ENCODE measurements at regions not wholly inside any gene's neighbourhood (a gene's known extent, or its start where the extent isn't known, plus 50 kb on each side); places are given as distances from the start of the nearest gene placed in this dataset.

DNA sequence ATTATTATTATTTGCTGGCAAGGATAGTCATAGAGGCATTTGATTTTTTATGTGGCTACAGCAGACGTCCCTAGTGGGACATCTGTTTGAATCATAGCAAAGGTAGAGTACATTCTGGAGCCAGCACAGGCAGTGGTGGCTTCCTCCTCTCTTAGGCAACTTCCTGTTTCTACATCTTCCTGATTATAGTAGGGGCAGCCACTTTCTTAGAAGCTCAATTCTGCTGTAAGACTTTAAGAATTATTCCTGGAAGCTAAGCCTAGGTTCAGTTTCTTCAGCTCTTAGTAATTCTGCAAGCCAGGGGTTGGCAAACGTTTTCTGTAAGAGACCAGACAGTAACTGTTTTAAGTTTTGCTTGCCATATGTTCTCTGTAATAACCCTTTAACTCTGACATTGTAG lies 129.3 kb upstream of the TENM4 start:
- Histone ChIP-seq H3K27ac (ENCODE audit: insufficient read depth, low read length) (no peak overlapping the region), H2AFZ (replicated peaks; ENCODE audit: low read length, poor library complexity) (no peak overlapping the region), H3K9ac (ENCODE audit: low read depth, low read length) (no peak overlapping the region), H3K9me3 (ENCODE audit: control insufficient read depth, insufficient read depth, low read length) (no peaks in the 10 kb centered on the region), H2AK9ac (replicated peaks; ENCODE audit: low read depth, low read length, poor library complexity) (no peak overlapping the region), H3K4ac (ENCODE audit: low read depth, low read length) (no peak overlapping the region), H3K27me3 (ENCODE audit: control insufficient read depth, insufficient read depth, low read length) (no peaks in the 10 kb centered on the region), H3K79me1 (ENCODE audit: low read depth in 1 of 2, low read length in 2 of 2) (no peaks in the 10 kb centered on the region), H2BK120ac (ENCODE audit: low read depth, low read length) (no peak overlapping the region), H4K5ac (ENCODE audit: low read depth, low read length) (no peak overlapping the region), H2BK20ac (ENCODE audit: low read depth, low read length) (no peak overlapping the region), H4K91ac (ENCODE audit: insufficient read depth, low read depth, low read length) (no peak overlapping the region), H3K9me1 (ENCODE audit: insufficient read depth, low read length) (no peaks in the 10 kb centered on the region), H4K8ac (ENCODE audit: low read depth in 2 of 2, low read length in 2 of 2) (no peak overlapping the region), H3K56ac (ENCODE audit: extremely low read depth, insufficient read depth, low read length) (no peak overlapping the region), H3K23ac (ENCODE audit: low read depth, low read length) (no peak overlapping the region), H3K36me3 (ENCODE audit: control insufficient read depth, insufficient read depth, low read length) (no peaks in the 10 kb centered on the region), H2BK15ac (ENCODE audit: low read depth, low read length) (no peak overlapping the region), H4K20me1 (ENCODE audit: insufficient read depth, low read length) (no peaks in the 10 kb centered on the region), H3K18ac (ENCODE audit: low read depth, low read length) (no peak overlapping the region), H2AK5ac (ENCODE audit: low read depth, low read length) (no peak overlapping the region), H3K4me3 (ENCODE audit: insufficient read depth, low read depth, low read length) (no peak overlapping the region), H3K4me1 (ENCODE audit: control insufficient read depth, insufficient read depth, low read length) (no peaks in the 10 kb centered on the region), H3K14ac (replicated peaks; ENCODE audit: low read depth, low read length) (no peak overlapping the region), H3K4me2 (ENCODE audit: low read depth, low read length) (no peak overlapping the region), H2BK5ac (ENCODE audit: low read depth, low read length, poor library complexity, severe bottlenecking) (no peak overlapping the region)
- intact Hi-C loops (cut with micrococcal nuclease) (no loop called here), dilution Hi-C loops (cut with HindIII; ENCODE audit: low sequenced_read_pairs, unreplicated experiment) (no loop called here), in situ Hi-C loops (cut with MboI; ENCODE audit: low sequenced_read_pairs) (no loop called here)
- ChIA-PET CTCF (no interaction called here), POLR2A (ENCODE audit: unreplicated experiment) (no interaction called here)
- no peak for DNase-seq
- TF ChIP-seq MAZ (IDR thresholded peaks at IDR 0.05; ENCODE audit: borderline replicate concordance, low read depth, low read length) (no peak), RAD21 (IDR thresholded peaks at IDR 0.05; ENCODE audit: low read length) (no peak), MXI1 (IDR thresholded peaks at IDR 0.05; ENCODE audit: borderline replicate concordance, low read depth, low read length) (no peak), RCOR1 (IDR thresholded peaks at IDR 0.05; ENCODE audit: insufficient replicate concordance, low read length) (no peak), NFE2L2 (IDR thresholded peaks at IDR 0.05; ENCODE audit: low read depth, low read length) (no peak), RFX5 (IDR thresholded peaks at IDR 0.05; ENCODE audit: low read depth, low read length) (no peak), MAFK (IDR thresholded peaks at IDR 0.05; ENCODE audit: low read depth, low read length) (no peak), SMC3 (IDR thresholded peaks at IDR 0.05; ENCODE audit: low read depth, low read length) (no peak), BHLHE40 (IDR thresholded peaks at IDR 0.05; ENCODE audit: low read depth, low read length) (no peak), CHD1 (IDR thresholded peaks at IDR 0.05; ENCODE audit: low read depth, low read length) (no peak), CEBPB (IDR thresholded peaks at IDR 0.05; ENCODE audit: low read depth, low read length) (no peak), FOS (IDR thresholded peaks at IDR 0.05; ENCODE audit: low read depth, low read length) (no peak), POLR2A (IDR thresholded peaks at IDR 0.05; ENCODE audit: low read depth, low read length) (no peak)
- TF ChIP-seq, protein P1, sequence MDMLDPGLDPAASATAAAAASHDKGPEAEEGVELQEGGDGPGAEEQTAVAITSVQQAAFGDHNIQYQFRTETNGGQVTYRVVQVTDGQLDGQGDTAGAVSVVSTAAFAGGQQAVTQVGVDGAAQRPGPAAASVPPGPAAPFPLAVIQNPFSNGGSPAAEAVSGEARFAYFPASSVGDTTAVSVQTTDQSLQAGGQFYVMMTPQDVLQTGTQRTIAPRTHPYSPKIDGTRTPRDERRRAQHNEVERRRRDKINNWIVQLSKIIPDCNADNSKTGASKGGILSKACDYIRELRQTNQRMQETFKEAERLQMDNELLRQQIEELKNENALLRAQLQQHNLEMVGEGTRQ (IDR thresholded peaks at IDR 0.05; ENCODE audit: low read depth, low read length), result no peak
- TF ChIP-seq, protein P2, sequence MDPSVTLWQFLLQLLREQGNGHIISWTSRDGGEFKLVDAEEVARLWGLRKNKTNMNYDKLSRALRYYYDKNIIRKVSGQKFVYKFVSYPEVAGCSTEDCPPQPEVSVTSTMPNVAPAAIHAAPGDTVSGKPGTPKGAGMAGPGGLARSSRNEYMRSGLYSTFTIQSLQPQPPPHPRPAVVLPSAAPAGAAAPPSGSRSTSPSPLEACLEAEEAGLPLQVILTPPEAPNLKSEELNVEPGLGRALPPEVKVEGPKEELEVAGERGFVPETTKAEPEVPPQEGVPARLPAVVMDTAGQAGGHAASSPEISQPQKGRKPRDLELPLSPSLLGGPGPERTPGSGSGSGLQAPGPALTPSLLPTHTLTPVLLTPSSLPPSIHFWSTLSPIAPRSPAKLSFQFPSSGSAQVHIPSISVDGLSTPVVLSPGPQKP (IDR thresholded peaks at IDR 0.05; ENCODE audit: borderline replicate concordance, low read depth, low read length), result no peak
- TF ChIP-seq, protein P3, sequence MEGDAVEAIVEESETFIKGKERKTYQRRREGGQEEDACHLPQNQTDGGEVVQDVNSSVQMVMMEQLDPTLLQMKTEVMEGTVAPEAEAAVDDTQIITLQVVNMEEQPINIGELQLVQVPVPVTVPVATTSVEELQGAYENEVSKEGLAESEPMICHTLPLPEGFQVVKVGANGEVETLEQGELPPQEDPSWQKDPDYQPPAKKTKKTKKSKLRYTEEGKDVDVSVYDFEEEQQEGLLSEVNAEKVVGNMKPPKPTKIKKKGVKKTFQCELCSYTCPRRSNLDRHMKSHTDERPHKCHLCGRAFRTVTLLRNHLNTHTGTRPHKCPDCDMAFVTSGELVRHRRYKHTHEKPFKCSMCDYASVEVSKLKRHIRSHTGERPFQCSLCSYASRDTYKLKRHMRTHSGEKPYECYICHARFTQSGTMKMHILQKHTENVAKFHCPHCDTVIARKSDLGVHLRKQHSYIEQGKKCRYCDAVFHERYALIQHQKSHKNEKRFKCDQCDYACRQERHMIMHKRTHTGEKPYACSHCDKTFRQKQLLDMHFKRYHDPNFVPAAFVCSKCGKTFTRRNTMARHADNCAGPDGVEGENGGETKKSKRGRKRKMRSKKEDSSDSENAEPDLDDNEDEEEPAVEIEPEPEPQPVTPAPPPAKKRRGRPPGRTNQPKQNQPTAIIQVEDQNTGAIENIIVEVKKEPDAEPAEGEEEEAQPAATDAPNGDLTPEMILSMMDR (conservative IDR thresholded peaks at IDR 0.05; ENCODE audit: low read depth, low read length), result no peak
- no peak for ATAC-seq (ENCODE audit: low read depth)
- no TSS peak for BruUV-seq (replicated peaks)
- no CpG with 5 or more reads among the region's 2 CpGs for WGBS, 2 experiments (ENCODE audit: extremely low coverage in 2 of 2, insufficient read length in 1 of 2)
